Sciatic nerve (tissue), 2 donors: ENCODE measurements at regions not wholly inside any gene's neighbourhood (a gene's known extent, or its start where the extent isn't known, plus 50 kb on each side); places are given as distances from the start of the nearest gene placed in this dataset.
"Not testable (repeated sequence)": the region's sequence is repeated elsewhere in the genome, so short reads cannot be mapped to it uniquely, and the experiment has no call there.

Experiments used
- ATAC-seq: fragments of 200-7000 bp; cut with Tn5 transposase; one replicate; pipeline ENCODE4 v1.9.1; 2020; ENCODE audit warnings: mild to moderate bottlenecking, moderate library complexity
- DNase-seq: peaks from one replicate; pipeline ENCODE4 v3.0.0-alpha.2; 2020; ENCODE audit warnings: low spot score
- intact Hi-C: fragments of 100-400 bp; cut with DNase I; formaldehyde crosslinking; loops from one replicate; pipeline ENCODE4 v1.14.2; 2022
- donor health status: DM: no; HTN: no; CAD: no.
- donor health status: DM: no; HTN: no; CAD: no.

- ATAC-seq (no peak), DNase-seq (no peak)
- intact Hi-C loops = no loop called here
Observed at GRCh38 chr4:116018831-116019230, 905.4 kb upstream of the NDST4 start.

DNA sequence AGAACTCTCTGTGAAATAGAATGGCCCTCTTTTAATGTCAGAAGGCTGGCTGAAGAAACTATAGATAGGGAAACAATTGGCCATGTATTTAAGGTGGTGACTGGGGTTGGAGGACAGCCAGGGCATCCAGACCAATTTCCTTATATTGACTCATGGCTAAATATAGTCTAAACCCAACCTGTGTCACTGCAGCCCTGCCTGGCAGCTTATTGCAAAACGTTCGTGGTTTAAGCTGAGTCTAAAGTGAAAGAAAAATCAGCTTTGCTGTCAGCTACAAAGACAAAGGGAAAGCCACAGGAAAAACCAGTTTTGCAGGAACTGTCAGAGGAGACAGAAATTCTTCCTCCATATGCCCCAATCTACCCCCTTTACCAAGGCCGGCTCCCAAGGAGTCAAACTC is 902.8 kb upstream of the NDST4 start:
- intact Hi-C loops = no loop called here
- no peak for DNase-seq
- ATAC-seq = no peak

GRCh38 chr4:116015549-116015948 is 902.1 kb upstream of the NDST4 start:
- ATAC-seq = no peak
- DNase-seq = no peak
- intact Hi-C loops = no loop called here

- no peak for ATAC-seq
- intact Hi-C loops = no loop called here
- DNase-seq = no peak
Observed at GRCh38 chr4:116015062-116015461, 901.6 kb upstream of the NDST4 start.

GRCh38 chr4:116010923-116011322 is 897.5 kb upstream of the NDST4 start:
- intact Hi-C loops = no loop called here
- ATAC-seq = no peak
- no peak for DNase-seq

DNA sequence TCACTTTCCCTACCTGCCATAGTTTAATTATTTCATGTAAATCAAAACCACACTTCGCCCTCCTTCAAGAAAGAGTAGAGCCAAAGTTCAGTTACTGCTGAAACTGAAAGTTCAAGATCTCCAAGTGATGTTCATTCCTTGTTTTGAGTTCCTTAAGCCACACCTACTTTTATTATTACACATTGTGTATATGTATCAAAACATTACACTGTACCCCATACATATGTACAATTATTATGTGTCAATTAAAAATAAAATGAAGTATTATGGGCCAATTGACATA is 892.3 kb upstream of the NDST4 start:
- no peak for ATAC-seq
- no peak for DNase-seq
- intact Hi-C loops = no loop called here

GRCh38 chr4:116005037-116005805 is 891.8 kb upstream of the NDST4 start:
- DNase-seq = no peak
- ATAC-seq = no peak
- intact Hi-C loops = no loop called here

DNA sequence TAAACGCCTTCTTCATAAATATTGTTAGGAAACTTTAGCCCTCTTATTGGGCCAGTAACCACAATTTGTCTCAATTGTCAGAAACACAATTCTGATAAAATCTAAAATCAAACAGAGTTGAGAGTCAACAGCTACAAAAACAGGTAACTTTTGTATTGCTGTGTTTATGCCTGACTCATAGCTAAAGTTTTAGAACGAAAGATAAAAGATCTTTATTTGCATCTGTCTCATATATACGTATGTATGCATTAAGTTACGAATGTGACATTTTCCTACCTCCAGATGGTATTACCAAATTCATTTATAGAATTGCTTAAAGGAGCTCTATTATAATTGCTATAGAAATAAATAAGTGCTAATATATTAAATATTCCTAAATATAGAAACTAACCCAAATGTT is 887.9 kb upstream of the NDST4 start:
- ATAC-seq (no peak), DNase-seq (no peak)
- intact Hi-C loops = no loop called here

DNA sequence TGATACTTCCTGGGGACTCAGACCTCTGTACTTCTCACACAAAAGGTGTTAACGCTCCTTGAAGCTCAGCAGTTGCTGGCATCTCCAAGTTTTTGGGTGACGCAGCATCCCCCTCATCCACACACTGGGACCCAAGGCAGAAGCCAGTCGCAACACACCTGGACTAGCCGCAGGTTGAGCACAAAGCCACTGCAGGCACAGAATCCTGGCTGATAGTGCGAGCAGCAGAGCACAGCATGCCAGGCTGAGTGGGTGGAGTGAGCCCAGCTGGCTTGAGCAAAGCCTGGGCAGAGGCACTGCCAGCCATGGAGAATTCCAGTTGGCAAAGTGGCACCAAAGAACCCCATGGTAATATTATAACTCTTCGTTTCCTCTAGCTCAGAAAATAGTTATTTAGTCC is 873.2 kb upstream of the NDST4 start:
- no peak for DNase-seq
- intact Hi-C loops = no loop called here
- ATAC-seq = no peak

DNA sequence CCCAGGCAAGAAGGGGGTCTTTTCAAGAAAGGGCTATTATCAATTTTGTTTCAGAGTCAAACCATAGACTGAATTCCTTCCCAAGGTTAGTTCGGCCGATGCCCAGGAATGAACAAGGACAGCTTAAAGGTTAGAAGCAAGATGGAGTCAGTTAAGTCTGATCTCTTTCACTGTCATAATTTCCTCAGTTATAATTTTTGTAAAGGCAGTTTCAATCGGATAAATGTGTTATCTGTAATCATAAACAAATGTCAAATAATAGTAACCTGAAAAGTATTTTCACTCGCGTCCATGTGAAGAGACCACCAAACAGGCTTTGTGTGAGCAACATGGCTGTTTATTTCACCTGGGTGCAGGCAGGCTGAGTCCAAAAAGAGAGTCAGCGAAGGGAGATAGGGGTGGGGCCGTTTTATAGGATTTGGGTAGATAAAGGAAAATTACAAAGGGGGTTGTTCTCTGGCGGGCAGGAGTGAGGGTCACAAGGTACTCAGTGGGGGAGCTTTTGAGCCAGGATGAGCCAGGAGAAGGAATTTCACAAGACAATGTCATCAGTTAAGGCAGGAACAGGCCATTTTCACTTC is 862.1 kb upstream of the NDST4 start:
- intact Hi-C loops, DNase-seq: not testable (repeated sequence)

DNA sequence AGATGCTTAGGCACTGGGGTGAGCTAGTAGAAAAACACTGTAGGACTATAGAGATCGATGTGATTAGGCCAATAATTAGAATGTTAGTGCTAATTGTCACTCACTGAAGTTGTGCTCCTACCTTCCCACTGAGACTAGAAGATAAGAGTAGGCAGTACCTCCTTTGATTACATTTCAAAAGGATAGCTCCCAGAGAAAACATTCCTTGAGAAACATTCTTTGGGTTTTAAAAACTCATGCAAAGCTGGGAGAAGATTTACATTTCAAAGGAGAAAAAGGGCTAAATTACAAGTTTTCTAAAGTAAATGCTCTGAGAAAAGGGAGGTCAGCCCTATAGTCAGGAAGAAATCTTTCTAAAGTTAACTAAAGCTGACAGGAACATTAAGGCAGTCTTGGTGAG is 860.3 kb upstream of the NDST4 start:
- intact Hi-C loops = no loop called here

More for the DNA sequence above, 862.1 kb upstream of the NDST4 start:
- not testable (repeated sequence) for ATAC-seq

DNA sequence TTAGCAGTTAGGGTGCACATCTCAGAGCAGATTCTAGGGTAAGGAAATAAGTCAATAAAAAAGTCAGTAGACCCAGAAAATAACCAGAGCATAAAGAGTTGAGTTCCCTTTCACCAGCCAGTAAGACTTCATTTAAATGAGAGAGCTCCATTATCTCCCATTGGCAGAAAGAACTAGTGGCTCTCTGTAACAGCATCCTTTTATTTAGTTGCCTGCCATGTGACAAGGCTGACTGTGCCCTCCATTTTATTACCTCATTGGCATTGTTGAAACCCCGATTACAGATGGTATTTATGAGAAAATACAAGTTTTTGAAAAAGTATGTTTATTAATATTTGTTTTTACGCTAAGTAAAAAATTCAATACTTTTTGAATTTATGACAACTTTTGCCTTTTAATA is 859.5 kb upstream of the NDST4 start:
- no peak for DNase-seq
- no peak for ATAC-seq
- intact Hi-C loops = no loop called here

More for the DNA sequence above, 860.3 kb upstream of the NDST4 start:
- DNase-seq (no peak), ATAC-seq (no peak)

GRCh38 chr4:115970859-115971258 is 857.4 kb upstream of the NDST4 start:
- ATAC-seq = no peak
- intact Hi-C loops = no loop called here
- DNase-seq = no peak

GRCh38 chr4:115969756-115970155 is 856.3 kb upstream of the NDST4 start:
- no peak for ATAC-seq
- intact Hi-C loops = no loop called here

GRCh38 chr4:115965588-115965987 is 852.2 kb upstream of the NDST4 start:
- ATAC-seq (no peak), DNase-seq (no peak)
- intact Hi-C loops = no loop called here

More at GRCh38 chr4:115969756-115970155, 856.3 kb upstream of the NDST4 start:
- DNase-seq = no peak

DNA sequence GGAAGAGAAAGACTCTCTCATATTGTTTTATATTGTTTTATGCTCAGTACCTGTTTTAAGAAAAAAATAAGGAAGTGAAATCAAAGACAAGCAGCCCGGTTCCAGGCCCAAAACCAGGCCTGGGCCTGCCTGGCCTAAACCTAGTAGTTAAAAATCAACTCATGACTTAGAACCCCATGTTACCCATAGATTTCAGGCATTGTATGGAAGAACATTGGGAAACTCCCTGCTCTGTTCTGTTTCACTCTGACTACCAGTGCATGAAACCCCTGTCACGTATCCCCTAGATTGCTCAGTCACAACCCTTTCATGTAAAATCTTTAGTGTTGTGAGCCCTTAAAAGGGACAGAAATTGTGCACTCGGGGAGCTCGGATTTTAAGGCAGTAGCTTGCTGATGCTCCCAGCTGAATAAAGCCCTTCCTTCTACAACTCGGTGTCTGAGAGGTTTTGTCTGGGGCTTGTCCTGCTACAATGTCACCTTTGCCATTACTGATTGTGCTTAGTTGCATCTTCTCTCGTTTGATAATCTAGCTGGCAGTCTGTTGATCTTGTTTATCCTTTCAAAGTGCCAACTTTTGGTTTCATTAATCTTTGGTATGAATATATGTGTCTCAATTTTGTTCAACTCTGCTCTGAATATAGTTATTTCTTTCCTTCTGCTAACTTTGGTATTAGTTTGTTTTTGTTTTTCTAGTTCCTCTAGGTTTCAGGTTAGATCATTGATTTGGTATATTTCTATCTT is 842.8 kb upstream of the NDST4 start:
- intact Hi-C loops, ATAC-seq, DNase-seq: not testable (repeated sequence)

DNA sequence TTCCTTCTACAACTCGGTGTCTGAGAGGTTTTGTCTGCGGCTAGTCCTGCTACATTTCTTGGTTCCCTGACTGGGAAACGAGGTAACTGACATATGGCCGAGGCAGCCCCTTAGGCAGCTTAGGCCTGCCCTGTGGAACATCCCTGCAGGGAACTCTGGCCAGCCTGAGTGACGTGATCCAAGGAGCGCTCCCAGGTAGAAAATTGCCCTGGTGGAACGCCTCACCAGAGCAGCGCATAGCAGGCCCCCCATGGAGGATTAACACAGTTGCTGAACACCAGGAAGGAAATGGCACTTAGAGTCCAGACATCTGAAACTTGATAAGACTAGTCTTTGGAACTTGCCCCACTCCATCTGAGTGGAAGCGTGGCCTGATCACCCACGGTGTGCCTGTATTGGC is 837.4 kb upstream of the NDST4 start:
- intact Hi-C loops = no loop called here
- ATAC-seq (no peak), DNase-seq (no peak)

DNA sequence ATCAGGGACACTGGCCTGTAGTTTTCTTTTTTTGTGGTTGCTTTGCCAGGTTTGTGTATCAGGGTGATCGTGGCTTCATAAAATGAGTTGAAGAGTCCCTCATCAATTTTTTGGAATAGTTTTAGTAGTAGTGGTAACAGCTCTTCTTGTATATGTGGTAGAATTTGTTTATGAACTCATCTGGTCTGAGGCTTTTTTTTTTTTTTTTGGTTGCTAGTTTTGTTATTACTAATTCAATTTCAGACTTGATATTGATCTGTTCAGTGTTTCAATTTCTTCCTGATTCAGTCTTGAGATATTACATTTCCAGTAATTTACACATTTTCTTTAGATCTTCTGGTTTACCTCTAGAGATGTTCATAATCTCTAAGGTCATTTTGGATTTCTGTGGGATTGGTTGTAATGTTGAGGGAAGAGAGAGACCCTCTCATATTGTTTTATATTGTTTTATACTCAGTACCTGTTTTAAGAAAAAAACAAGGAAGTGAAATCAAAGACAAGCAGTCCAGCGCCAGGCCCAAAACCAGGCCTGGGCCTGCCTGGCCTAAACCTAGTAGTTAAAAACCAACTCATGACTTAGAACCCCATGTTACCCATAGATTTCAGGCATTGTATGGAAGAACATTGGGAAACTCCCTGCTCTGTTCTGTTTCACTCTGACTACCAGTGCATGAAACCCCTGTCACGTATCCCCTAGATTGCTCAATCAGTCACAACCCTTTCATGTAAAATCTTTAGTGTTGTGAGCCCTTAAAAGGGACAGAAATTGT is 836.7 kb upstream of the NDST4 start:
- DNase-seq, ATAC-seq, intact Hi-C loops: not testable (repeated sequence)

DNA sequence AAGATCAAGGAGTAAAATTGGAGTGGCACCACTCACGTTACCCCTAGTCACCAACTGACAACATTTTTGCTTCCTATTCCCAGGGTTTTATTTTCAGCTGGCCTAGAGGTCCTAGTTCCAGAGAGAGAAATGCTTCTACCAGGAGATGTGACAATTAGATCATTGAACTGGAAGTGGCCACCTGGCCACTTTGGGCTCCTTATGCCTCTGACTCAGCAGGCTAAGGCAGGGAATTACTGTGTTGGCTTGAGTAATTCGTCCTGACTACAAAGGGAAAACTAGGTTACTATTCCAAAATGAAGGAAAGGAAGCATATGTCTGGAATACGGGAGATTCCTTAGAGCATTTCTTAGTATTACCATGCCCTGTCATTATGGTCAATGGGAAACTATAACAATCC is 831.6 kb upstream of the NDST4 start:
- DNase-seq = no peak
- no peak for ATAC-seq
- intact Hi-C loops = no loop called here
